Skin epidermis (tissue), 12 donors: ENCODE measurements at regions not wholly inside any gene's neighbourhood (a gene's known extent, or its start where the extent isn't known, plus 50 kb on each side); places are given as distances from the start of the nearest gene placed in this dataset.
"Not testable (repeated sequence)": the region's sequence is repeated elsewhere in the genome, so short reads cannot be mapped to it uniquely, and the experiment has no call there.

ENCODE experiments used
- H3K27ac ChIP-seq, 21 experiments: fragments of 200-600 bp; sonication (generic) in 11 of 21; one replicate each; pipeline ENCODE4 v1.5.0; 2020; ENCODE audit warnings: mild to moderate bottlenecking in 3 of 21, inconsistent platforms in 2 of 21, moderate library complexity in 2 of 21
- H3K4me3 ChIP-seq, 7 experiments: fragments of 200-600 bp; sonication (generic) in 2 of 7; one replicate each; pipeline ENCODE4 v1.5.0; 2020; ENCODE audit warnings: inconsistent platforms in 2 of 7, mild to moderate bottlenecking in 2 of 7, moderate library complexity in 1 of 7

DNA sequence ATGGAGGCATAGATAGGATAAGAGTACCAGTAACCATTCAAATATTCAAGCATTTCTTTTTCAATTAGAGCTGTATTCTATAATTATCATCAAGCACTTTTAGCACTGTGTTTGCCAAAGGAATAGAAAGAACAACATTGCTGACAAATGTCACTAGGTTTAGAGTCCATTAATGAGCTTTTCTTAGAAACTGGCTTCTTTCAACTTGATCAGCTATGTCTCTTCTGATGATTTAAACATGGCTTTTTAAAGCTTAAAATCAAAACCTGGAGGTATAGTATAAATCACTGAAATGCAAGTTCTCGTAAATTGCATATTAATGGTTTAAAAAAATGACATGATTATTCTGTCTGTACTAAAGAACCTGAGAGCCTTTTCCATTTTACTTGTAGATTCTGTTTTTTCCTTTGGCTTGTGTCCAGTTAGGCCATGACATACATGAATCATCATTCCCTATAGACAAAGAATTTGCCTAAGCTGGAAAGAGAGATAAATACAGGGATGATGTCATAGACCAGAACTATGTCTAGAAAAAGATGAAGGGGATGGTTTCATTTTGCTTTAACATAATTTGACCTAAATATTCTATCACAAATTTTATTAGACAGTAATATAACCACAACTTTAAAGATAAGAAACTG is 340.1 kb upstream of the CTSO start:
- no peak overlapping the region for H3K4me3 ChIP-seq
- H3K27ac ChIP-seq, result no peak overlapping the region

DNA sequence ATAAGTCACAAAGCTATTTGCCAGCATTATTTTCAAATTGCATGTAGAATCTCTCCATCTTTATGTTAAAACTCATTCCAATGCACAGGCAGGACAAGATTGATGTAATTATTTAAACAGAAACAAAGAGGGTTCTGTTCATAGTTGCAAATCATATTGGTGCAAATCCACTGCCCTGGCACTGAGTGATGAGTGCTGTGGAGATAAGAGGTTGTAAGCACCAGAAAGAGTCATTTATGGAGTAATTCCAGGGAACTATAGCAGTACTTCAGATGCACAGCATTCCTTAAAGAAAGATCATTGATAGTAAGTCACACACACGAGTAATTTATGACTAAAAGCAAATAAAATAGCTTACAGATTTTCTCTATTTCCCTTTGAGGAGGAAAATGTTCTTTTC is 337.7 kb upstream of the CTSO start:
- no peak overlapping the region for H3K27ac ChIP-seq

DNA sequence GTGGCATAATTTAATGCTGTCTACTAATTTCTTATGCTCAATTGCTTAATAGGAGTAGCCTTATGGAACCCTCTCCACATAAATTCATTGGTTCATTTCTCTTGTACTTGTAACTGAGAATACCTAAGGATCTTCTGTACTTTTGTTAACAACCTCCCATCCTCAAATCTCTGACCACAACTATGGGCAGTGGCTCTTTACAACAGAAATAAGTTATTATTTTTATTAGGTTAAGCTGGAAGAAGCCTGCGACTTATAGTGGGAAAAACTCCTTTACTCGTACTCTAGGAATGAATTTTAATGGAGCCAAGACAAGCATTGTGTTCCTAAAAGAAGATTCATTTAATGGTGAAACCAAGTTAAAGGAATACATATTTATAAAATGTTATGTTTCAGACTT is 337.1 kb upstream of the CTSO start:
- Histone ChIP-seq H3K27ac (no peak overlapping the region), H3K4me3 (no peak overlapping the region)

More for the DNA sequence above, 337.7 kb upstream of the CTSO start:
- H3K4me3 ChIP-seq, result no peak overlapping the region

DNA sequence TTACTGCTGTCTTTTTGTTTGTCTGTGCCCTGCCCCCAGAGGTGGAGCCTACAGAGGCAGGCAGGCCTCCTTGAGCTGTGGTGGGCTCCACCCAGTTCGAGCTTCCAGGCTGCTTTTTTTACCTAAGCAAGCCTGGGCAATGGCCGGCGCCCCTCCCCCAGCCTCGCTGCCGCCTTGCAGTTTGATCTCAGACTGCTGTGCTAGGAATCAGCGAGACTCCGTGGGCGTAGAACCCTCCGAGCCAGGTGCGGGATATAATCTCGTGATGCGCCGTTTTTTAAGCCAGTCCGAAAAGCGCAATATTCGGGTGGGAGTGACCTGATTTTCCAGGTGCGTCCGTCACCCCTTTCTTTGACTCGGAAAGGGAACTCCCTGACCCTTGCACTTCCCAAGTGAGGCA is 336.4 kb upstream of the CTSO start:
- H3K4me3 ChIP-seq, H3K27ac ChIP-seq: not testable (repeated sequence)

GRCh38 chr4:156280686-156281085 is 327.0 kb upstream of the CTSO start:
- H3K27ac ChIP-seq, result peak overlapping the region in 3 of 21 experiments; percentile 12 to 38 (median 14)
- no peak overlapping the region for H3K4me3 ChIP-seq

DNA sequence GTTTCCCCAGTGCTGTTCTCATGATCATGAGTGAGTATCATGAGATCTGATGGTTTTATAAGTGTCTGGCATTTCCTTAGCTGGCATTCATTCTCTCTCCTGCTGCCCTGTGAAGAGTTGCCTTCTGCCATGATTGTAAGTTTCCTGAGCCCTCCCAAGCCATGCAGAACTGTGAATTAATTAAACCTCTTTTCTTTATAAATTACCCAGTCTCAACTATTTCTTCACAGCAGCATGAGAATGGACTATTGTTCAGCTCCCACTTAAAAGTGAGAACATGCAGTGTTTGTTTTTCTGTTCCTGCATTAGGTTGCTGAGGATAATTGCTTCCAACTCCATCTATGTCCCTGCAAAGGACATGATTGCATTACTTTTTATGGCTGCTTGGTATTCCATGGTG is 311.7 kb upstream of the CTSO start:
- no peak overlapping the region for H3K27ac ChIP-seq
- H3K4me3 ChIP-seq, result no peak overlapping the region

- Histone ChIP-seq H3K4me3 (no peak overlapping the region), H3K27ac (no peak overlapping the region)
Observed at GRCh38 chr4:156261230-156261629, 307.6 kb upstream of the CTSO start.

DNA sequence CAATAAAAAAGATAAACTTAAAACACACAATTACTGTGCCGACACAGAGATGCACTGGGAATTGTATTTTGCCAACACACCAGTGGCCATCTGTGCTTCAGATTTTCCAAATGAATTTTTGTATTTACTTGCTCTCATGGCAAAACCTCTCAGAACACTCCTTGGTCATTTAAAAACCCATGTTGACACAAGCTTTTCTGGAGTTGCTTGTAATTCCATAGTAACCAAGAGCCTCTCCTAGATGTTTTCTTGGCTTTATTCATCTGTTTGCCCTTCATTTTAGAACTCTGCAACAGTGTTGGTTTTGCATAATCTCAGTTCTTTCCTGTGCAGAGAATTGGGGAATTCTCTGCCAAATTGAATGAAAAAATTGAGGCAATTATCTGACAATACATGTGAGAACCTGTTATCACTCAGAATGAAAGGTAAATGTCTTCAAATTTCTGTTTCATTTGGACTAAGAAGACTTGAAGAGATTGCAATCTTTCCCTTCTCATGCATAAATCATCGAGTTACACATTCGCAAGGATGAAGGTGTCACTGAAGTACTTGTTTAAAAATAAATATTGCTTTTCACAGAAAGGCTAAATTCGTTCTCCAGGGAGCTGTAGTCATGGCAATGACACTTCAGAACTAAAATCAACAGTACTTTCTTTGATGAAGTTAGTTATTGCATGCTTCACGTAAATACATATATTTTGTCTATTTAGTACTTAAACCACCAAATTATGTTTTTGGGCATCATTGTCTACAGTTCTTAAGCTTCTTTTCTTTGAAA is 301.8 kb upstream of the CTSO start:
- Histone ChIP-seq H3K4me3 (no peak overlapping the region), H3K27ac (no peak overlapping the region)

- Histone ChIP-seq H3K27ac (no peak overlapping the region), H3K4me3 (no peak overlapping the region)
Observed at GRCh38 chr4:156252358-156252921, 298.8 kb upstream of the CTSO start.

GRCh38 chr4:156251373-156252065 is 297.9 kb upstream of the CTSO start:
- no peak overlapping the region for H3K27ac ChIP-seq
- H3K4me3 ChIP-seq, result no peak overlapping the region

DNA sequence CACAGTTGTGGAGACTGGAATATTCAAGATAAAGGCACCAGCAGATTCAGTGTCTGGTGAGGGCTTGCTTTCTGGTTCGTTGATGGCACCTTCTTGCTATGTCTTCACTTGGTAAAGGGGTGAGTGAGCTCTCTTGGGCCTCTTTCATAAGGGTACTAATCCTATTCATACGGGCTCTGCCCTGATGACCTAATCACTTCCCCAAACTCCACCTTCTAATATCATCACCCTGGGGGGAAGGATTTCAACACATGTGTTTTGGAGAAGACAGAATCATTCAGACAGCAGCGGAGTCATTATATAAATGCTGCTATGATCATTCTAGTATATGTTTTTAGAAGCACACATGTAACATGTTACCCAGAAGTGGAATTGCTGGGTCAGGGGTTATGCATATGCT is 295.3 kb upstream of the CTSO start:
- H3K27ac ChIP-seq, result no peak overlapping the region
- no peak overlapping the region for H3K4me3 ChIP-seq

DNA sequence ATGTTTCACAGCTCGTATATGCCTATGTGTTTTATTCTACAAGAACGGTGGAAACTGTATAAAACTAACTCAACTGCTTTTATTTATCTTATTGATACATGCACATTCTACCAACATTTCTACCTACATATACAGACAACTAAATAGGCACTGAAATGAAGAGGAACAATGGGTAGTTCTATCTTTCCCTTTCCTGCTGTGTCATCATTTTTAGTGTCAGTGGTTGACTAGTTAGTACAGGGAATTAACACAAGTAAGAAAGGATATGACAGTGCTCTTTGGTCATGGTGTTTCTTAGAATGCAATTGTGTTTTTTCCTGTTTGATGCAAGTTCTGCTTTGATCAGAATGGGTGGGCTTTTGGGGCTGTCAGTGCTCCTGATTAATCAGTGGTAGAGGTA is 293.8 kb upstream of the CTSO start:
- H3K4me3 ChIP-seq, result no peak overlapping the region
- no peak overlapping the region for H3K27ac ChIP-seq

- H3K4me3 ChIP-seq, result no peak overlapping the region
- H3K27ac ChIP-seq, result no peak overlapping the region
Observed at GRCh38 chr4:156243015-156243414, 289.3 kb upstream of the CTSO start.

- no peak overlapping the region for H3K27ac ChIP-seq
- no peak overlapping the region for H3K4me3 ChIP-seq
Observed at GRCh38 chr4:156242390-156242789, 288.7 kb upstream of the CTSO start.

DNA sequence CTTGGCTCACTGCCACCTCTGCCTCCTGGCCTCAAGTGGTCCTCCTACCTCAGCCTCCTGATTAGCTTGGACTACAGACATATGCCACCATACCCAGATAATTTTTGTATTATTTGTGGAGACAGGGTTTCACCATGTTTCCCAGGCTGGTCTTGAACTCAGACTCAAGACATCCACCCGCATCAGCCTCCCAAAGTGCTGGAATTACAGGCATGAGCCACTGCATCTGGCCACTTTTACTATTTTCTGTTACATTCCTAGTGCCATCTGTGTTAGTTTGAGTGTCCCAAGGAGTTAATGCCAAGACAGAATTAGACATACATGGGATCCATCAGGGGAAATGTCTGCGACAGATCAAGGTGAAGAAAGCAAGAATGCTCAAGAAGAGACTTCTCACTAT is 288.2 kb upstream of the CTSO start:
- H3K27ac ChIP-seq, result no peak overlapping the region
- no peak overlapping the region for H3K4me3 ChIP-seq

- no peak overlapping the region for H3K4me3 ChIP-seq
- H3K27ac ChIP-seq, result no peak overlapping the region
Observed at GRCh38 chr4:156238171-156238570, 284.5 kb upstream of the CTSO start.

GRCh38 chr4:156237231-156237630 is 283.6 kb upstream of the CTSO start:
- no peak overlapping the region for H3K27ac ChIP-seq
- no peak overlapping the region for H3K4me3 ChIP-seq

DNA sequence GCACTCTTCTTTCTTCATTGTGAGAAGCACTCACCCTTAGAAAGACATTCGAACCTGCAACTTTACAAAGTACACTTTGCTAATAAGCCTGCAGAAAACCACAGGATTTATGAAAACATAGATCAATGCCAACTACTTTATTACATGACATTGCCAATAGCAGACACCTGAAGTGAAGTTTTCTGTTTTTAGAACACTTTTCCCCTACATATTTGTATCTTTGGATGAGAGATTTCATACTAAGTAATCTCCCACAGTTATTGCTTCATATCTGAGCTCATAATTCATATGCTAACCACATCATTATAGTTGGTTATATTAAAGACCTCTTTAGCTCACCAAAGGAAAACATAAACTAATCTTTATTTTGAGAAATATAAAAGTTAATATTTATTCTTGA is 276.5 kb upstream of the CTSO start:
- Histone ChIP-seq H3K4me3 (no peak overlapping the region), H3K27ac (no peak overlapping the region)

GRCh38 chr4:156228676-156229075 is 275.0 kb upstream of the CTSO start:
- Histone ChIP-seq H3K4me3 (no peak overlapping the region), H3K27ac (no peak overlapping the region)

DNA sequence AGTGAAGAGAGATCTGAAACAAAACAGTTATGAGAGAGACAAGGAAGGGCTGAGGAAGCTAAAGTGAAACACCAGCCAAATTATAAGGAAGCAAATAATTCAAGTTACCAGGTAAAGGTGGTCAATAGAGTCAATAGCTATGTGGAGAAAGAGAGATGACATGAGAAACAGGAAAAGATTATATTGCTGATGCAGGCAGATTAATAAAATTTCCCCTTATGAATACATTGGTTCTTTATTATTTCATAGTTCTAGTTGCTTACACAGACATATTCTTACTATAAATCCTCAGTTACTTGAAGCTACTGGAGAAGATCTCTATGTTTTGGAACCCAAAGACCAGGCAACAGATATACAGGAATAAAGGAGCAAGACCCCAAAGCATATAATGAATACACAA is 273.7 kb upstream of the CTSO start:
- H3K27ac ChIP-seq, result no peak overlapping the region
- no peak overlapping the region for H3K4me3 ChIP-seq

DNA sequence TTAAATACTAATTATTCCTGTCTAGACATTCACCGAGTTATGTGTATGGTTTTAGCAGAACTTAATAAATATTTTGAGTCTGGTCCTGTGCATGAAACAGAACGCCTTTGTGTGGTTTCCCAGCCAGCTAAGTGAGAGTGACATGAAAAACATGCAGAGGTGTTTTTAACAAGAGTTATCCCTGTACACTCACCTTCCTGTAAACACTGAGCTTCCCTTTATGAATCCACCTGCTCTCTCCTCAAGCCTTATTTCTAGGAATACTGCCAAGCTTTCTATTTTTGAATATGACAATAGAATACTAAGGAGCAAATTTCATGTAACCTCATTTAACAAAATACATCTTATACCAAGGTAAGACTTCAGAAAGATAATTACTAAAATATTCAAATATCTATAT is 270.3 kb upstream of the CTSO start:
- Histone ChIP-seq H3K27ac (no peak overlapping the region), H3K4me3 (no peak overlapping the region)
